ENCODE measurements at regions not wholly inside any gene's neighbourhood (a gene's known extent, or its start where the extent isn't known, plus 50 kb on each side); places are given as distances from the start of the nearest gene placed in this dataset.
"Not testable (repeated sequence)": the region's sequence is repeated elsewhere in the genome, so short reads cannot be mapped to it uniquely, and the experiment has no call there.

DNA sequence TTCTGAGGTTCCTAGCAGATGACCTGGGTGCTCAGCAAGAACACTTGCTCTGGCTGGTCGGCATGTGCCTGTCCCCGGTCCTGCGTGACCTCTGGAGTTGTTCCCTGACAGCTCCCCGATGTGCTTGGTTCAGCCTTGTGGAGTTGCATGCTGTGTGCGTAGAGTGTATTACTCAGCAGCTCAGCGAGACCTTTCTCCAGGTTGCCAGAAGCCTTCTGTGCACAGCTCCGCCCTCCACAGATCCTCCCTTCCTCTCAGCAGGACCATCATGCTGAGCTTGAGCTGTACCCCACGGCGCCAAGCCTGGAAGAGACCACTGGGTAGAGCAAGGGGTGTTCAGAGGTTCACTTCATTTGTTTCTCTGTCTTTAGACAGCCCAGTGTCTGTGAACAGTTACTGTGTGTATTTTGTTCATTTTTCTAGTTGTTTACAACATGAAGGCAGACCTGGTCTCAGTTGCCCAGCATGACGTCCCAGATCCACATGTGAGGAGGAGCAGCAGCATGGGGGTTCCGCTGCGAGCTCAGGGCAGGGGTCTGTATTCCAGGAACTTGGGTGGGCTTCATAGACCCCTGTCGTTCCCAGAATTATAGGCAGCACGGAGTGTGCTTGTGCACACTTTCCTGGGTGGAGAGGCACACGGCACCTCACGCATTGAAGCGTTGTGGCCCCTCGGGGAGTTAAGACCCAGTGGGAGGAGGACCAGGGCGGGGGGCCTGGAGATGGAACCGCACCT, 148.6 kb downstream of the IGLL1 start:
- Mint-ChIP-seq H3K4me3 (peak overlapping the region; percentile 20), H3K9me3 (peaks cover 40% of the 10 kb centered on the region), H3K27ac (peak overlapping the region; percentile 81), H3K27me3 (ENCODE audit: low read depth, poor library complexity) (peaks cover 3% of the 10 kb centered on the region), H3K4me1 (peaks cover 56% of the 10 kb centered on the region), H3K36me3 (ENCODE audit: low read depth) (peaks cover 34% of the 10 kb centered on the region)
- no peak for DNase-seq
- TF ChIP-seq, protein P1, sequence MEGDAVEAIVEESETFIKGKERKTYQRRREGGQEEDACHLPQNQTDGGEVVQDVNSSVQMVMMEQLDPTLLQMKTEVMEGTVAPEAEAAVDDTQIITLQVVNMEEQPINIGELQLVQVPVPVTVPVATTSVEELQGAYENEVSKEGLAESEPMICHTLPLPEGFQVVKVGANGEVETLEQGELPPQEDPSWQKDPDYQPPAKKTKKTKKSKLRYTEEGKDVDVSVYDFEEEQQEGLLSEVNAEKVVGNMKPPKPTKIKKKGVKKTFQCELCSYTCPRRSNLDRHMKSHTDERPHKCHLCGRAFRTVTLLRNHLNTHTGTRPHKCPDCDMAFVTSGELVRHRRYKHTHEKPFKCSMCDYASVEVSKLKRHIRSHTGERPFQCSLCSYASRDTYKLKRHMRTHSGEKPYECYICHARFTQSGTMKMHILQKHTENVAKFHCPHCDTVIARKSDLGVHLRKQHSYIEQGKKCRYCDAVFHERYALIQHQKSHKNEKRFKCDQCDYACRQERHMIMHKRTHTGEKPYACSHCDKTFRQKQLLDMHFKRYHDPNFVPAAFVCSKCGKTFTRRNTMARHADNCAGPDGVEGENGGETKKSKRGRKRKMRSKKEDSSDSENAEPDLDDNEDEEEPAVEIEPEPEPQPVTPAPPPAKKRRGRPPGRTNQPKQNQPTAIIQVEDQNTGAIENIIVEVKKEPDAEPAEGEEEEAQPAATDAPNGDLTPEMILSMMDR (IDR thresholded peaks at IDR 0.05), result no peak

DNA sequence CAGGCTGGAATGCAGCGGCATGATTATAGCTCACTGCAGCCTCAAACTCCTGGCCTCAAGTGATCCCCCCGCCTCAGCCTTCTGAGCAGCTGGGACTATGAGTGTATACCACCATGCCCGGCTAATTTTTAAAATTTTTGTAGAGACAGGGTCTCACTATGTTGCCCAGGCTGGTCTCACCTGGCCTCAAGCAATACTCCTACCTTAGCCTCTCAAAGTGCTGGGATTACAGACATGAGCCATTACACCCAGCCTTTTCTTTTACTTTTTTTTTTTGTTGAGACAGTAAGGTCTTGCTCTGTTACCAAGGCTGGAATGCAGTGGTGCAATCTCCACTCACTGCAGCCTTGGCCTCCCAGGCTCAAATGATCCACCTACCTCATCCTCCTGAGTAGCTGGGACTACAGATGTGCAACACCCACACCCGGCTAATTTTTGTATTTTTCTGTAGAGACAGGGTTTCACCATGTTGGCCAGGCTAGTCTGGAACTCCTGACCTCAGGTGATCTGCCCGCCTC, 155.5 kb downstream of the IGLL1 start:
- DNase-seq; H3K27ac Mint-ChIP-seq; H3K4me3 Mint-ChIP-seq; H3K27me3 Mint-ChIP-seq (ENCODE audit: low read depth, poor library complexity): not testable (repeated sequence)
- peaks cover 34% of the 10 kb centered on the region for H3K4me1 Mint-ChIP-seq
- H3K36me3 Mint-ChIP-seq (ENCODE audit: low read depth), result peaks cover 14% of the 10 kb centered on the region
- H3K9me3 Mint-ChIP-seq, result peaks cover 20% of the 10 kb centered on the region

DNA sequence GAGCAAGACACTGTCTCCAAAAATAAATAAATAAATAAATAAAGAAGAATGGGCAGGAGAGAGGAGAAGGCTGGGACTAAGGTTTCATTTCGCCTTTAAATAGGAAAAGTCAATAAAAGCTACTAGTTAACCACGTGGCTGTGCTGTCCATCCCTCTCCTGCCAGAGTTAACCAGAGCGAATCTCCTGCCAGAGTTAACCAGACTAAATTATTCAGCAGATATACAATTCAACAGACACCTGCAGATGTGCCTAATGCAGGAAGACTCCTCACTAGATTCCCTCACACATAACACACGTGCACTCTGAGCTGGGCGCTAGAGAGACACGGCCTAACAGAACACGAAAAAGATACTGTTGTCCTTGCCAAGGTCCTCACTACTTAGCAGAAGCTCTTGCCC, 156.1 kb downstream of the IGLL1 start:
- H3K36me3 Mint-ChIP-seq (ENCODE audit: low read depth), result peaks cover 11% of the 10 kb centered on the region
- peaks cover 40% of the 10 kb centered on the region for H3K4me1 Mint-ChIP-seq
- H3K4me3 Mint-ChIP-seq, result no peak overlapping the region
- no peaks in the 10 kb centered on the region for H3K27me3 Mint-ChIP-seq (ENCODE audit: low read depth, poor library complexity)
- no peak for DNase-seq
- H3K27ac Mint-ChIP-seq, result no peak overlapping the region
- peaks cover 16% of the 10 kb centered on the region for H3K9me3 Mint-ChIP-seq
- TF ChIP-seq, protein P1 (IDR thresholded peaks at IDR 0.05), result no peak

DNA sequence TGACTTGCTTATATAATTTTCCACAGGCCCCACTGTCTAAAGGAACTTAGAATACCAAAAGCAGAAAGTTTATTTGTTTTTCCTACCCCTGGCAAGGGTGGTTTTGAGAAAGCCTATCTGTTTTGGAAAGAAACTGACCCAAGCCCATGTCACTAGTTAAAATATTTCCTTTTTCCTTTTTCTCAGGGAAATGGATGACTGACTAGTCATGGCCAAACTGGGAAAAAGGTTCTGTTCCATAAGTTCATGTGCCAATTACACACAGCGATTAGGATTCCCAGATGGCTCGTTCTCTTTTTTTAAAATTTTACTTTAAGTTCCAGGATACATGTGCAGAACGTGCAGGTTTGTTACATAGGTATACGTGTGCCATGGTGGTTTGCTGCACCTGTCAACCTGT, 157.8 kb downstream of the IGLL1 start:
- not testable (repeated sequence) for H3K27me3 Mint-ChIP-seq (ENCODE audit: low read depth, poor library complexity); H3K36me3 Mint-ChIP-seq (ENCODE audit: low read depth); DNase-seq; H3K9me3 Mint-ChIP-seq; H3K4me3 Mint-ChIP-seq; H3K27ac Mint-ChIP-seq
- H3K4me1 Mint-ChIP-seq, result peaks cover 53% of the 10 kb centered on the region

DNA sequence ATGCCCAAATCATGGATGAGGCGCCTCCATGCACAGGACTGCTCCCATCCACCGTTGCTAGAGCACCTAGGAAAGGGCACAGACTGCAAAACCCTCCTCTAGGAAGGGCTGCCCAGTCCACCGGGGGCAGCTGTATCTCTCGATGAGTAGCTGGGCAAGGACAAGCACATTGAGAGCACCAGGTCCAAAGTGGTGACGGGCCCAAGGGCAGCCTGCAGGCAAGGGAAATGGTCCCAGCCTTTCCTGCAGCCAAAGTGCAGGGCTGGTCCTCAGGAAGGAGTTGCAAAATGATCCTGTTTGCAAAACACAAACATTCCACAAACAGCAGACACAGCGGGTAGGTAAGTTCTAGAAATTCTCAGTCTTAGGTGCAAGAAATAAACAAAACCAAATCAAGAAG, 158.8 kb downstream of the IGLL1 start:
- H3K4me1 Mint-ChIP-seq, result peaks cover 53% of the 10 kb centered on the region
- H3K27ac Mint-ChIP-seq; H3K27me3 Mint-ChIP-seq (ENCODE audit: low read depth, poor library complexity); H3K9me3 Mint-ChIP-seq; H3K36me3 Mint-ChIP-seq (ENCODE audit: low read depth); H3K4me3 Mint-ChIP-seq; DNase-seq: not testable (repeated sequence)

DNA sequence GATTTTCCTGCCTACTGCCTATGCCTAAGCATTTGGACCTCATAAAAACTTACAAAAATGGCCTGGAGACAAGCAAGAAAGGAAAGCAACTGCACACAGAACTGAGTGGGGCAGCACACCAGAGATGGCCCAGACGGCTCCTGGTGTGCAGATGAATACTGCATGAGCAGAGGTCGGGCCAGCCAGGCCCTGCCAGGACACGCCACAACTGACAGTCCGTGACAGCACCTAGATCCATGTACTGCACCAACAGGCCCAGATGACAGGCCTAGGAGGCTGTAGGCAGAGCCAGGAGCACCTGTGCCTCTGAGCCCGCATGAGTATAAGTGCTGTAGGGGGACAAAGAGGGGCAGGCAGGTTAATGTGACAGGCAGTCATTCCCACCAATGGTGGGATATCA, 160.2 kb downstream of the IGLL1 start:
- TF ChIP-seq, protein P1 (IDR thresholded peaks at IDR 0.05), result no peak
- no peak overlapping the region for H3K27ac Mint-ChIP-seq
- H3K36me3 Mint-ChIP-seq (ENCODE audit: low read depth), result no peaks in the 10 kb centered on the region
- H3K4me3 Mint-ChIP-seq, result no peak overlapping the region
- H3K4me1 Mint-ChIP-seq, result peaks cover 64% of the 10 kb centered on the region
- H3K9me3 Mint-ChIP-seq, result no peaks in the 10 kb centered on the region
- DNase-seq, result no peak
- no peaks in the 10 kb centered on the region for H3K27me3 Mint-ChIP-seq (ENCODE audit: low read depth, poor library complexity)

DNA sequence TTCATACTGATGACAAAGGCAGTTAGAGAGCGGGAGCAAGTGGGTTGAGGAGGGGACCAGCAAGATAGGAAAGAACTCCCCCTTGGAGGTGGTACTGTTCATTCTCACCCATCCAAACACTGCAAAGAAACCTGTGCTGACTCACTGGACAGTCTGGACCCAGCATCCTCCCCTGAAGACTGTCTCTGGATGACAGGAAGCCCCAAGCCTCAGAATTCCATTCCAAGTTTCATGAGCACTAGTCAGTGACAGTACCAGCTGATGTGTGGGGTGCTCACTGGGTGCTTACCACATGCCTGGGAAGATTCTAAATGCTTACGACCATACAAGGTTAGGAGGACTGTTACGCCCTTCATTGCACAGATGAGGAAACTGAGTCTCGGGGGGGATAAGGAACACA, 160.9 kb downstream of the IGLL1 start:
- Mint-ChIP-seq H3K4me1 (peaks cover 60% of the 10 kb centered on the region), H3K27me3 (ENCODE audit: low read depth, poor library complexity) (no peaks in the 10 kb centered on the region), H3K4me3 (no peak overlapping the region), H3K36me3 (ENCODE audit: low read depth) (no peaks in the 10 kb centered on the region), H3K27ac (no peak overlapping the region), H3K9me3 (no peaks in the 10 kb centered on the region)
- no peak for DNase-seq
- TF ChIP-seq, protein P1 (IDR thresholded peaks at IDR 0.05), result no peak
